ENCODE measurements at regions not wholly inside any gene's neighbourhood (a gene's known extent, or its start where the extent isn't known, plus 50 kb on each side); places are given as distances from the start of the nearest gene placed in this dataset.
"Not testable (repeated sequence)": the region's sequence is repeated elsewhere in the genome, so short reads cannot be mapped to it uniquely, and the experiment has no call there.

- H3K4me1 ChIP-seq (ENCODE audit: control insufficient read depth, low read depth, low read length); H3K27me3 ChIP-seq (ENCODE audit: control insufficient read depth, insufficient read depth, low read length); H3K4me3 ChIP-seq (ENCODE audit: low read length); H3K36me3 ChIP-seq (ENCODE audit: control insufficient read depth, low read depth, low read length); H3K9me3 ChIP-seq (ENCODE audit: control insufficient read depth, low read depth, low read length); H3K27ac ChIP-seq (ENCODE audit: low read length); H3K9ac ChIP-seq (ENCODE audit: low read length): not testable (repeated sequence)
Observed at GRCh38 chr7:6882321-6882721, 56.2 kb upstream of the CCZ1B start.

GRCh38 chr7:6883756-6884155 lies 57.7 kb upstream of the CCZ1B start:
- H3K27me3 ChIP-seq (ENCODE audit: control insufficient read depth, insufficient read depth, low read length); H3K4me1 ChIP-seq (ENCODE audit: control insufficient read depth, low read depth, low read length); H3K9ac ChIP-seq (ENCODE audit: low read length); H3K9me3 ChIP-seq (ENCODE audit: control insufficient read depth, low read depth, low read length); H3K36me3 ChIP-seq (ENCODE audit: control insufficient read depth, low read depth, low read length); H3K27ac ChIP-seq (ENCODE audit: low read length); H3K4me3 ChIP-seq (ENCODE audit: low read length): not testable (repeated sequence)

- no peaks in the 10 kb centered on the region for H3K36me3 ChIP-seq (ENCODE audit: control insufficient read depth, low read depth, low read length)
- H3K27me3 ChIP-seq (ENCODE audit: control insufficient read depth, insufficient read depth, low read length) = no peaks in the 10 kb centered on the region
- H3K4me1 ChIP-seq (ENCODE audit: control insufficient read depth, low read depth, low read length) = no peaks in the 10 kb centered on the region
- no peak overlapping the region for H3K9ac ChIP-seq (ENCODE audit: low read length)
- no peak overlapping the region for H3K27ac ChIP-seq (ENCODE audit: low read length)
- no peak overlapping the region for H3K4me3 ChIP-seq (ENCODE audit: low read length)
- H3K9me3 ChIP-seq (ENCODE audit: control insufficient read depth, low read depth, low read length) = no peaks in the 10 kb centered on the region
Observed at GRCh38 chr7:6886198-6886597, 60.1 kb upstream of the CCZ1B start.

- not testable (repeated sequence) for H3K27ac ChIP-seq (ENCODE audit: low read length); H3K27me3 ChIP-seq (ENCODE audit: control insufficient read depth, insufficient read depth, low read length); H3K9me3 ChIP-seq (ENCODE audit: control insufficient read depth, low read depth, low read length); H3K9ac ChIP-seq (ENCODE audit: low read length); H3K36me3 ChIP-seq (ENCODE audit: control insufficient read depth, low read depth, low read length); H3K4me1 ChIP-seq (ENCODE audit: control insufficient read depth, low read depth, low read length); H3K4me3 ChIP-seq (ENCODE audit: low read length)
Observed at GRCh38 chr7:6888267-6889045, 62.4 kb upstream of the CCZ1B start.

GRCh38 chr7:6889252-6889812 lies 63.3 kb upstream of the CCZ1B start:
- H3K36me3 ChIP-seq (ENCODE audit: control insufficient read depth, low read depth, low read length) = no peaks in the 10 kb centered on the region
- H3K4me3 ChIP-seq (ENCODE audit: low read length) = no peak overlapping the region
- no peaks in the 10 kb centered on the region for H3K9me3 ChIP-seq (ENCODE audit: control insufficient read depth, low read depth, low read length)
- no peaks in the 10 kb centered on the region for H3K4me1 ChIP-seq (ENCODE audit: control insufficient read depth, low read depth, low read length)
- no peaks in the 10 kb centered on the region for H3K27me3 ChIP-seq (ENCODE audit: control insufficient read depth, insufficient read depth, low read length)
- H3K9ac ChIP-seq (ENCODE audit: low read length) = no peak overlapping the region
- no peak overlapping the region for H3K27ac ChIP-seq (ENCODE audit: low read length)

- H3K36me3 ChIP-seq (ENCODE audit: control insufficient read depth, low read depth, low read length); H3K4me3 ChIP-seq (ENCODE audit: low read length); H3K9me3 ChIP-seq (ENCODE audit: control insufficient read depth, low read depth, low read length); H3K9ac ChIP-seq (ENCODE audit: low read length); H3K27me3 ChIP-seq (ENCODE audit: control insufficient read depth, insufficient read depth, low read length); H3K27ac ChIP-seq (ENCODE audit: low read length): not testable (repeated sequence)
- H3K4me1 ChIP-seq (ENCODE audit: control insufficient read depth, low read depth, low read length) = peaks cover 11% of the 10 kb centered on the region
Observed at GRCh38 chr7:6902097-6902518, 76.0 kb upstream of the CCZ1B start.

- not testable (repeated sequence) for H3K4me3 ChIP-seq (ENCODE audit: low read length); H3K27me3 ChIP-seq (ENCODE audit: control insufficient read depth, insufficient read depth, low read length); H3K36me3 ChIP-seq (ENCODE audit: control insufficient read depth, low read depth, low read length); H3K9ac ChIP-seq (ENCODE audit: low read length); H3K27ac ChIP-seq (ENCODE audit: low read length); H3K9me3 ChIP-seq (ENCODE audit: control insufficient read depth, low read depth, low read length)
- peaks cover 11% of the 10 kb centered on the region for H3K4me1 ChIP-seq (ENCODE audit: control insufficient read depth, low read depth, low read length)
Observed at GRCh38 chr7:6903289-6903688, 77.2 kb upstream of the CCZ1B start.

GRCh38 chr7:6903792-6904191 lies 77.7 kb upstream of the CCZ1B start:
- H3K9ac ChIP-seq (ENCODE audit: low read length); H3K9me3 ChIP-seq (ENCODE audit: control insufficient read depth, low read depth, low read length); H3K27me3 ChIP-seq (ENCODE audit: control insufficient read depth, insufficient read depth, low read length); H3K4me3 ChIP-seq (ENCODE audit: low read length); H3K36me3 ChIP-seq (ENCODE audit: control insufficient read depth, low read depth, low read length); H3K27ac ChIP-seq (ENCODE audit: low read length): not testable (repeated sequence)
- peaks cover 11% of the 10 kb centered on the region for H3K4me1 ChIP-seq (ENCODE audit: control insufficient read depth, low read depth, low read length)

GRCh38 chr7:6917258-6917657 lies 91.2 kb upstream of the CCZ1B start:
- Histone ChIP-seq H3K27ac (ENCODE audit: low read length) (no peak overlapping the region), H3K4me3 (ENCODE audit: low read length) (no peak overlapping the region), H3K4me1 (ENCODE audit: control insufficient read depth, low read depth, low read length) (no peaks in the 10 kb centered on the region), H3K9me3 (ENCODE audit: control insufficient read depth, low read depth, low read length) (no peaks in the 10 kb centered on the region), H3K36me3 (ENCODE audit: control insufficient read depth, low read depth, low read length) (no peaks in the 10 kb centered on the region), H3K9ac (ENCODE audit: low read length) (no peak overlapping the region), H3K27me3 (ENCODE audit: control insufficient read depth, insufficient read depth, low read length) (no peaks in the 10 kb centered on the region)

GRCh38 chr7:6919169-6919568 lies 93.1 kb upstream of the CCZ1B start:
- not testable (repeated sequence) for H3K9ac ChIP-seq (ENCODE audit: low read length); H3K27ac ChIP-seq (ENCODE audit: low read length); H3K36me3 ChIP-seq (ENCODE audit: control insufficient read depth, low read depth, low read length); H3K4me3 ChIP-seq (ENCODE audit: low read length); H3K27me3 ChIP-seq (ENCODE audit: control insufficient read depth, insufficient read depth, low read length); H3K9me3 ChIP-seq (ENCODE audit: control insufficient read depth, low read depth, low read length); H3K4me1 ChIP-seq (ENCODE audit: control insufficient read depth, low read depth, low read length)

GRCh38 chr7:6924523-6924922 lies 98.4 kb upstream of the CCZ1B start:
- not testable (repeated sequence) for H3K36me3 ChIP-seq (ENCODE audit: control insufficient read depth, low read depth, low read length); H3K9ac ChIP-seq (ENCODE audit: low read length); H3K27me3 ChIP-seq (ENCODE audit: control insufficient read depth, insufficient read depth, low read length); H3K4me3 ChIP-seq (ENCODE audit: low read length); H3K27ac ChIP-seq (ENCODE audit: low read length); H3K9me3 ChIP-seq (ENCODE audit: control insufficient read depth, low read depth, low read length); H3K4me1 ChIP-seq (ENCODE audit: control insufficient read depth, low read depth, low read length)

Data from iPS-18a (cell line).